GM23248 (cell line): ENCODE measurements at regions not wholly inside any gene's neighbourhood (a gene's known extent, or its start where the extent isn't known, plus 50 kb on each side); places are given as distances from the start of the nearest gene placed in this dataset.

Source experiments
- DNase-seq: peaks from one replicate; pipeline ENCODE4 v3.0.0-alpha.2; 2015
- H2AFZ ChIP-seq: fragments of 200-600 bp; sonication (generic); 2 replicates; pipeline ENCODE4 v1.6.1; 2016; ENCODE audit warnings: antibody characterized with exemption
- H3F3A ChIP-seq: fragments of 200-600 bp; sonication (generic); 2 replicates; pipeline ENCODE4 v1.6.1; 2016; ENCODE audit warnings: mild to moderate bottlenecking, antibody characterized with exemption, mixed run types; ENCODE audit not compliant: insufficient read depth
- H3K27ac ChIP-seq: fragments of 200-600 bp; sonication (generic); 2 replicates; pipeline ENCODE4 v1.5.1; 2016; ENCODE audit warnings: mild to moderate bottlenecking
- H3K27me3 ChIP-seq: fragments of 200-600 bp; sonication (generic); replicated peaks from 2 replicates; pipeline ENCODE4 v1.6.1; 2016; ENCODE audit warnings: mild to moderate bottlenecking; ENCODE audit not compliant: insufficient read depth
- H3K36me3 ChIP-seq: fragments of 200-600 bp; sonication (generic); 2 replicates; pipeline ENCODE4 v1.6.1; 2016; ENCODE audit warnings: low read depth, mild to moderate bottlenecking
- H3K4me1 ChIP-seq: fragments of 200-600 bp; sonication (generic); 2 replicates; pipeline ENCODE4 v1.6.1; 2016; ENCODE audit warnings: mild to moderate bottlenecking; ENCODE audit not compliant: insufficient read depth
- H3K4me2 ChIP-seq: fragments of 200-600 bp; sonication (generic); one replicate; pipeline ENCODE4 v1.6.1; 2016; ENCODE audit warnings: mild to moderate bottlenecking; ENCODE audit not compliant: unreplicated experiment
- H3K4me3 ChIP-seq: fragments of 200-600 bp; sonication (generic); 2 replicates; pipeline ENCODE4 v1.5.1; 2016; ENCODE audit warnings: mild to moderate bottlenecking
- H3K79me2 ChIP-seq: fragments of 200-600 bp; sonication (generic); 2 replicates; pipeline ENCODE4 v1.6.1; 2016; ENCODE audit warnings: mild to moderate bottlenecking; ENCODE audit not compliant: insufficient read depth
- H3K9ac ChIP-seq: fragments of 200-600 bp; sonication (generic); 2 replicates; pipeline ENCODE4 v1.6.1; 2016; ENCODE audit warnings: mild to moderate bottlenecking
- H3K9me2 ChIP-seq: fragments of 200-600 bp; sonication (generic); 2 replicates; pipeline ENCODE4 v1.6.1; 2016; ENCODE audit warnings: mixed run types, mild to moderate bottlenecking, moderate library complexity; ENCODE audit not compliant: insufficient read depth
- H3K9me3 ChIP-seq: fragments of 200-600 bp; sonication (generic); one replicate; pipeline ENCODE4 v1.6.1; 2017; ENCODE audit warnings: low read depth
- H4K20me1 ChIP-seq: fragments of 200-600 bp; sonication (generic); 2 replicates; pipeline ENCODE4 v1.6.0; 2016; ENCODE audit not compliant: insufficient read depth
- EZH2 ChIP-seq: fragments of 200-600 bp; sonication (generic); IDR thresholded peaks from 2 replicates; pipeline ENCODE4 v1.6.1; 2018; ENCODE audit warnings: antibody characterized with exemption, mild to moderate bottlenecking; ENCODE audit not compliant: insufficient read depth, poor library complexity, severe bottlenecking
- EZH2phosphoT487 ChIP-seq: fragments of 200-600 bp; sonication (generic); IDR thresholded peaks from 2 replicates; pipeline ENCODE4 v1.6.1; 2018; ENCODE audit warnings: antibody characterized with exemption, moderate library complexity, mild to moderate bottlenecking, low read depth; ENCODE audit not compliant: insufficient read depth
- WGBS, 2 experiments: methylation state at CpG; one replicate each; pipeline ENCODE4 v1.1.6; 2015 to 2017; ENCODE audit warnings: low lambda C conversion rate in 2 of 2, low coverage in 1 of 2; ENCODE audit errors: missing lambda C conversion rate in 2 of 2; 5-methylcytosine and 5-hydroxymethylcytosine counted together
- in situ Hi-C: fragments of 300-500 bp; cut with MboI; formaldehyde crosslinking; loops from 2 replicates; pipeline ENCODE4 v1.15.0; 2020

DNA sequence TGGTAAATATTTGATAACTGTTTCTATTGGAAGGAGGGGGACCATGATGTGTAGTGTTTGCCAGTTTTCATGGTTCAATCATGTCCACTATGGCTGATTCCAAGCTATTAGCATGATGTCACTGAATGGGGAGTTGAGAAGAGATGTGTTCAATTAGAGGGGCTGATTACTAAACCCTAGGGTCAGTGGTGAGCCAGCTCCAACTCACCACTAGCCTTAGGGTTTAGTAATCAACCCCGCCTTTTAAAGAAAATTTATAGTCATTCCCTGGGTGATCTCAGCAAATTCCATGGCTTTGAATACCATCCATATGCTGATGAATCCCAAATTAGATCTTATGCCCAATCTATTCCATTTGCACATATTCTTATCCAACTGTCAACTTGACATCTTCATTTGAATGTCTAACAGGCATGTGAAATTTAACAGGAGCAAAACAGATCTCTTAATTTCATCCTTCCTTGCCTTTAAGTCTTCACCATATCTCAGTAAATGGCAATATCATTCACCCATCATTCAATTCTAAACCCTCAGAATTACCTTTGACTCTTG is 98.8 kb downstream of the GCNT1 start:
- no peaks in the 10 kb centered on the region for H3K9me3 ChIP-seq
- H4K20me1 ChIP-seq, result no peaks in the 10 kb centered on the region
- no peak for TF ChIP-seq EZH2
- peak; percentile 59; the same call in 1 of the 2 replicates for TF ChIP-seq EZH2phosphoT487
- H3F3A ChIP-seq, result peaks cover 34% of the 10 kb centered on the region
- 0 to 4% methylated on average over 1 of the region's 1 CpG for WGBS, 2 experiments
- peak overlapping the region; percentile 11; the same call in 1 of the 2 replicates for H3K27ac ChIP-seq
- H3K36me3 ChIP-seq, result no peaks in the 10 kb centered on the region
- no peak overlapping the region for H2AFZ ChIP-seq
- peak overlapping the region; percentile 62 for H3K4me2 ChIP-seq
- H3K4me1 ChIP-seq, result peaks cover 47% of the 10 kb centered on the region
- no peak overlapping the region for H3K9ac ChIP-seq
- H3K9me2 ChIP-seq, result no peaks in the 10 kb centered on the region
- H3K79me2 ChIP-seq, result no peaks in the 10 kb centered on the region
- in situ Hi-C loops, result no loop called here
- peak; percentile 85 for DNase-seq
- H3K4me3 ChIP-seq, result no peak overlapping the region
- H3K27me3 ChIP-seq, result no peaks in the 10 kb centered on the region

DNA sequence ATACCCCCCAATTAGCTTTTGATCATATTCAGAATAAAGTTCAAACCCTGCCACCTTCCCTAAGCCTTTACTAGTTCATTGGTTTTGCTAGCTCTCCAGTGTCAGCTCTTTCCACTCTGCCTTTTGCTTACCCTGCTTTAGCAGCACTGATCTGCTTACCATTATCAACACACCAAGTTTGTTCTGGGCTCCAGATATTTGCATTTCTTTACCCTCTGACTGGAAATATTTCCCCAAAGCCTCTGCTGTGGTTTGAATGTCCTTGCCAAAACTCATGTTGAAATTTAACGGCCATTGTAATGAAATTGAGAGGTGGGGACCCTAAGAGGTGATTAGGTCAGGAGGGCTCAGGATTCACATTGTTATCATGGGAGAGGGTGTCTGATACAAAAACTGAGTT is 99.5 kb downstream of the GCNT1 start:
- 93 to 97% methylated on average over 1 of the region's 1 CpG for WGBS, 2 experiments
- no peak for DNase-seq
- in situ Hi-C loops, result no loop called here
- H3K27me3 ChIP-seq, result no peaks in the 10 kb centered on the region
- H3K4me2 ChIP-seq, result peak overlapping the region; percentile 62
- no peaks in the 10 kb centered on the region for H3K79me2 ChIP-seq
- no peak overlapping the region for H3K9ac ChIP-seq
- no peaks in the 10 kb centered on the region for H3K36me3 ChIP-seq
- H3F3A ChIP-seq, result peaks cover 41% of the 10 kb centered on the region
- H3K4me3 ChIP-seq, result no peak overlapping the region
- no peaks in the 10 kb centered on the region for H4K20me1 ChIP-seq
- TF ChIP-seq EZH2phosphoT487 (no peak), EZH2 (no peak)
- H3K9me3 ChIP-seq, result no peaks in the 10 kb centered on the region
- no peak overlapping the region for H3K27ac ChIP-seq
- H3K9me2 ChIP-seq, result no peaks in the 10 kb centered on the region
- H3K4me1 ChIP-seq, result peaks cover 53% of the 10 kb centered on the region
- no peak overlapping the region for H2AFZ ChIP-seq

DNA sequence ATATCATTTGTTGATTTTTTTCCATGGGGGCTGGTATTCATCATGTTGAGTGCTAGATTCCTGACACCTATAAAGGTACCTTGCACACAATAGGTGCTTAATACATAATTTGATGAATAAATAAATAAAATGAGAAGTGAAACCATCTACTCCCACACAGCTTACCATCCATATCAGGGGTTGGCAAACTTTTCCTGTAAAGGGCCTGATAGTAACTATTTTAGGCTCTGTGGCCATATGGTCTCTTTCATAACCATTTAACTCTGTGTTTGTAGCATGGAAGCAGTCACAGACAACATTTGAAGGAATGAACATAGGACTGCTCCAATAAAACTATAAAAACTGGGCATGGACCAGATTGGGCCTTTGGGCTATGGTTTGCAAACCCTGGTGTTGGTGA is 100.3 kb downstream of the GCNT1 start:
- no peaks in the 10 kb centered on the region for H3K9me3 ChIP-seq
- no peak for DNase-seq
- H3F3A ChIP-seq, result peaks cover 41% of the 10 kb centered on the region
- no peaks in the 10 kb centered on the region for H3K36me3 ChIP-seq
- H3K4me2 ChIP-seq, result no peak overlapping the region
- no peak for TF ChIP-seq EZH2
- no peak for TF ChIP-seq EZH2phosphoT487
- H3K9ac ChIP-seq, result no peak overlapping the region
- H2AFZ ChIP-seq, result no peak overlapping the region
- no peaks in the 10 kb centered on the region for H3K27me3 ChIP-seq
- H3K27ac ChIP-seq, result no peak overlapping the region
- in situ Hi-C loops, result no loop called here
- H3K9me2 ChIP-seq, result no peaks in the 10 kb centered on the region
- H3K4me1 ChIP-seq, result peaks cover 57% of the 10 kb centered on the region
- no peaks in the 10 kb centered on the region for H4K20me1 ChIP-seq
- H3K79me2 ChIP-seq, result no peaks in the 10 kb centered on the region
- H3K4me3 ChIP-seq, result no peak overlapping the region

DNA sequence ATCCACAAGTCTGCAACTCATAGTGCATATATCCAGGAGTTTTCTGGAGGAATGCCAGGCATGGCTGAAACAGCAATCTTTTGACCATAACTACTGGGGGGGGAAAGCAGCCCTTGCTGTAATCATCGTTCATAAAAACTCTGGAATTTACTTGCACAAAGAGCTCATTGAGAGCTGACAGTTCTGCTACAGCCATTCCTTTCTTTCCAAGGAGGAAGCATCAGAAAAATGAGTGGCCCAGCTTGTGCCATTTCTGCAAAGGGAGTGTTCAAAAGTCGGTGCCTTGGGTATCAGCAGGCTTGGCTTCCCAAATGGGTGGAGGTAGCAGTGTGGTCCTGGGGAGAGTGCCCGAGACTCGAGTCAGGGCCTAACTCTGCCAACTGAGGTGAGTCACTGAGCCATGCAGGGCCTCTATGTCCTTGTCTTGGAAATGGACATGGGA is 101.5 kb downstream of the GCNT1 start:
- H3K79me2 ChIP-seq, result no peaks in the 10 kb centered on the region
- no peaks in the 10 kb centered on the region for H3K36me3 ChIP-seq
- 8 to 10% methylated on average over 4 of the region's 4 CpGs for WGBS, 2 experiments
- H2AFZ ChIP-seq, result no peak overlapping the region
- no peaks in the 10 kb centered on the region for H3K9me2 ChIP-seq
- H4K20me1 ChIP-seq, result no peaks in the 10 kb centered on the region
- peaks cover 62% of the 10 kb centered on the region for H3K4me1 ChIP-seq
- H3K9me3 ChIP-seq, result no peaks in the 10 kb centered on the region
- H3K4me3 ChIP-seq, result no peak overlapping the region
- peak overlapping the region; percentile 21 for H3K27ac ChIP-seq
- H3F3A ChIP-seq, result peaks cover 41% of the 10 kb centered on the region
- no peak for TF ChIP-seq EZH2phosphoT487
- TF ChIP-seq EZH2, result no peak
- H3K9ac ChIP-seq, result no peak overlapping the region
- in situ Hi-C loops, result no loop called here
- peak overlapping the region; percentile 44 for H3K4me2 ChIP-seq
- DNase-seq, result peak; percentile 70
- no peaks in the 10 kb centered on the region for H3K27me3 ChIP-seq
